ENCODE measurements at regions not wholly inside any gene's neighbourhood (a gene's known extent, or its start where the extent isn't known, plus 50 kb on each side); places are given as distances from the start of the nearest gene placed in this dataset.

DNA sequence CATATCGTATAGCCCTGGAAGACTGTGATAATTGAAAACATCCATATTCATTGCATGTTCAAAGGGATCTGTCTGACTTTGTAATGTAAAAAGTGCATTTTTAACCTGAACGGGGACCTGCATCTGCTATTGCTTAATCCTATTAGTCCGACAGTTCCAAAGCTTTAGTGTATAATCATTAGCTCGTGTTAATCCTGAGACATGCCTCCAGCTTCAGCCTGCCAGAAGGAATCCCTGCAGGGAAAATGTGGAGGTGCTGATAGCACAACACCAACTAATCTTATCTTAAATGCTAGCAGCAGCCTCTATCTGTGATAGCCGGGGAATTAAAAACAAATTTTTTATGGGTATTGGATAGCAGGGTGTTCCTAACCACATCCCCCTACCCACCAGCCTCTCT, 495.2 kb downstream of the TLE4 start:
- TF ChIP-seq, protein P1, sequence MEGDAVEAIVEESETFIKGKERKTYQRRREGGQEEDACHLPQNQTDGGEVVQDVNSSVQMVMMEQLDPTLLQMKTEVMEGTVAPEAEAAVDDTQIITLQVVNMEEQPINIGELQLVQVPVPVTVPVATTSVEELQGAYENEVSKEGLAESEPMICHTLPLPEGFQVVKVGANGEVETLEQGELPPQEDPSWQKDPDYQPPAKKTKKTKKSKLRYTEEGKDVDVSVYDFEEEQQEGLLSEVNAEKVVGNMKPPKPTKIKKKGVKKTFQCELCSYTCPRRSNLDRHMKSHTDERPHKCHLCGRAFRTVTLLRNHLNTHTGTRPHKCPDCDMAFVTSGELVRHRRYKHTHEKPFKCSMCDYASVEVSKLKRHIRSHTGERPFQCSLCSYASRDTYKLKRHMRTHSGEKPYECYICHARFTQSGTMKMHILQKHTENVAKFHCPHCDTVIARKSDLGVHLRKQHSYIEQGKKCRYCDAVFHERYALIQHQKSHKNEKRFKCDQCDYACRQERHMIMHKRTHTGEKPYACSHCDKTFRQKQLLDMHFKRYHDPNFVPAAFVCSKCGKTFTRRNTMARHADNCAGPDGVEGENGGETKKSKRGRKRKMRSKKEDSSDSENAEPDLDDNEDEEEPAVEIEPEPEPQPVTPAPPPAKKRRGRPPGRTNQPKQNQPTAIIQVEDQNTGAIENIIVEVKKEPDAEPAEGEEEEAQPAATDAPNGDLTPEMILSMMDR (IDR thresholded peaks at IDR 0.05) = no peak
- TF ChIP-seq POLR2A (IDR thresholded peaks at IDR 0.05; ENCODE audit: low read depth) (no peak), POLR2AphosphoS5 (IDR thresholded peaks at IDR 0.05) (no peak), EP300 (IDR thresholded peaks at IDR 0.05) (no peak)
